ENCODE measurements at regions not wholly inside any gene's neighbourhood (a gene's known extent, or its start where the extent isn't known, plus 50 kb on each side); places are given as distances from the start of the nearest gene placed in this dataset.
A peak's percentile ranks its signal among the peaks of the same experiment; 100 is the strongest.

DNA sequence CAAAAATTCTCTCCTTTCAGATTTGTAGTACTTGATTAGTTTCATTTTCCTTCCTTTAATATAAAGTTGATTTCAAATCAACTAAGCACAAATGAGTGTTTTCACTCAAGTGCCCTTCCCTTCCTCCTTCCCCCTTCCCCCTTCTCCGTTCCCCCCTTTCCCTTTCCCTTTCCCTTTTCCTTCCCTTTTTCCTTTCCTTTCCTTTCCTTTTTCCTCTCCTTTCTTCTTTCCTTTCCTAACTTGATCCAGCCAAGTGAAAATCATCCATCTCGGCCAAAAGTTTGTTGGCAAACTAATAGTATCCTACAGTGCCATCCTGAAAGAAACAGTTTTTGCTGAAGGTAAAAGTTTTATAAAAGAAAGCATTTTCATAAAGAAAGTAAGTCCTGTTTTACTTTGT lies 85.3 kb upstream of the CD180 start:
- DNase-seq (ENCODE audit: low spot score) = no peak
- H3K27me3 ChIP-seq (ENCODE audit: insufficient read depth, poor library complexity, severe bottlenecking) = no peaks in the 10 kb centered on the region
- H3K9me3 ChIP-seq (ENCODE audit: severe bottlenecking) = peaks cover 9% of the 10 kb centered on the region
- ATAC-seq (ENCODE audit: low read depth) = no peak
- peaks cover 5% of the 10 kb centered on the region for H3K4me1 ChIP-seq (ENCODE audit: insufficient read depth, poor library complexity, severe bottlenecking)
- no peaks in the 10 kb centered on the region for H3K36me3 ChIP-seq (ENCODE audit: low read depth)
- TF ChIP-seq, protein P1, sequence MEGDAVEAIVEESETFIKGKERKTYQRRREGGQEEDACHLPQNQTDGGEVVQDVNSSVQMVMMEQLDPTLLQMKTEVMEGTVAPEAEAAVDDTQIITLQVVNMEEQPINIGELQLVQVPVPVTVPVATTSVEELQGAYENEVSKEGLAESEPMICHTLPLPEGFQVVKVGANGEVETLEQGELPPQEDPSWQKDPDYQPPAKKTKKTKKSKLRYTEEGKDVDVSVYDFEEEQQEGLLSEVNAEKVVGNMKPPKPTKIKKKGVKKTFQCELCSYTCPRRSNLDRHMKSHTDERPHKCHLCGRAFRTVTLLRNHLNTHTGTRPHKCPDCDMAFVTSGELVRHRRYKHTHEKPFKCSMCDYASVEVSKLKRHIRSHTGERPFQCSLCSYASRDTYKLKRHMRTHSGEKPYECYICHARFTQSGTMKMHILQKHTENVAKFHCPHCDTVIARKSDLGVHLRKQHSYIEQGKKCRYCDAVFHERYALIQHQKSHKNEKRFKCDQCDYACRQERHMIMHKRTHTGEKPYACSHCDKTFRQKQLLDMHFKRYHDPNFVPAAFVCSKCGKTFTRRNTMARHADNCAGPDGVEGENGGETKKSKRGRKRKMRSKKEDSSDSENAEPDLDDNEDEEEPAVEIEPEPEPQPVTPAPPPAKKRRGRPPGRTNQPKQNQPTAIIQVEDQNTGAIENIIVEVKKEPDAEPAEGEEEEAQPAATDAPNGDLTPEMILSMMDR (IDR thresholded peaks at IDR 0.05; ENCODE audit: poor library complexity, severe bottlenecking) = no peak
- no peak overlapping the region for H3K4me3 ChIP-seq (ENCODE audit: severe bottlenecking)
- H3K27ac ChIP-seq (ENCODE audit: poor library complexity, severe bottlenecking) = no peak overlapping the region

DNA sequence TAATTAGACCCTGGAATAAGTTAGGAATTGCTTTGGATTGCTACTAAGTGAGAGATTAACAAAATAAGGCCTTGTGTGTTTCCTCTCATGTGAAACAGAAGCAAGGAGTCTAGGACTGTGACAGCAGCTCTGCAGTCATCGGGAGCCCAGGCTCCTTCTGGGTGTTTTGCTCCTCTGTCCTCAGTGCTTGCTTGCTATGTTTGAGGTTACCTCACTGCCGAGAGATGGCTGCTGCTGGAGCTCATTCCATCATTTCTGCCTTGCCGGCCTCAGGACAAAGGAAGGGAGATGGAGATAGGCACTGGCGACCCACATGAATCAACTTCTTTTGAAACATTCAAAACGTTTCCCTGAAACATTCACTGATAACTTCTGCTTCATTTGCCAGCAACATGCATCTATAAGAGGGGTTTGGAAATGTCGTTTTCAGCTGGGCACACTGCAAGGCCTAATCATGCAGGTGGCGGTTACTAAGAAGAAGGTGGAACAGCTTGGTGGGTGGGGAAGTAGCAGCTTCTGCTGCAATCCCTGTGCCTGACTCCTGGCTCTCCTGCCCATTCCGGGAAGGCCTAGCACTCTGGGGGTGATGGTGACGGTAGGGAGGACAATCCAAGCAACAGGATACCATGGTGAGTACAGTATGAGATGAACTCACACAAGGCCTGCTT lies 77.2 kb upstream of the CD180 start:
- DNase-seq (ENCODE audit: low spot score) = no peak
- H3K36me3 ChIP-seq (ENCODE audit: low read depth) = no peaks in the 10 kb centered on the region
- peaks cover 7% of the 10 kb centered on the region for H3K4me1 ChIP-seq (ENCODE audit: insufficient read depth, poor library complexity, severe bottlenecking)
- TF ChIP-seq, protein P1 (IDR thresholded peaks at IDR 0.05; ENCODE audit: poor library complexity, severe bottlenecking) = no peak
- no peaks in the 10 kb centered on the region for H3K27me3 ChIP-seq (ENCODE audit: insufficient read depth, poor library complexity, severe bottlenecking)
- ATAC-seq (ENCODE audit: low read depth) = no peak
- H3K4me3 ChIP-seq (ENCODE audit: severe bottlenecking) = no peak overlapping the region
- peaks cover 9% of the 10 kb centered on the region for H3K9me3 ChIP-seq (ENCODE audit: severe bottlenecking)
- H3K27ac ChIP-seq (ENCODE audit: poor library complexity, severe bottlenecking) = no peak overlapping the region

DNA sequence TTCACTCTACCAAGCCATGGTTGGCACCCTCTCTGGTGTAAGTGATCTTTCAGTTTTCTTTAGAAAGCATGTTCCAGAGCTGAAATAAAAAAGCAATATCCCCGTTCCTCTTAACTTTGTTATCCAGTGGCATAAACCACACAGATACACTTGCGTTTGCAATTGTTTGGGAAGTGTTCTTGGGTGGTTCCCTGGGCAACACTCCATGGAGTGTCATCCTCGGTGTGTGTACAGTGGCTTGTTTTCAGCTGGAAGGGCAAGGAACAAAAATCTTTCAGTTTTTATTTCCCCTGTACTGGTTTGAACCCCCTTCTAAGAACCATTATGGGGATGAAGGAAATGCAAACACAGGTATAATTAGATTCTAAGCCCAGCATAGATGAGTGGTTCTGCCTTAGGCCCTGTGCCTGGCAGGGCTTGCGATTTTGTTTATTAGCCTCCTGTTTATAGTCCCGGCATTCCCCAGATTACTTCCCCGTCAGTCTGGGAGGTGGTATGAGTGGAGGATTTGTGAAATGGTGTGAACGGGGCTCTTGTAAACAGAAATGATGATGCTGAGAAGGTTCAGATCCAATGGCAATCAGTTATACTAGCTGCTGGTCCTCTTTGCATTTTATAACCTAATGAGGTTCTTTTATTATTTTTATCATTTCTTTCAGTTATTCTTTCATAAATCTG lies 76.0 kb upstream of the CD180 start:
- Histone ChIP-seq H3K36me3 (ENCODE audit: low read depth) (no peaks in the 10 kb centered on the region), H3K27ac (ENCODE audit: poor library complexity, severe bottlenecking) (no peak overlapping the region), H3K4me3 (ENCODE audit: severe bottlenecking) (no peak overlapping the region), H3K9me3 (ENCODE audit: severe bottlenecking) (no peaks in the 10 kb centered on the region), H3K4me1 (ENCODE audit: insufficient read depth, poor library complexity, severe bottlenecking) (peaks cover 20% of the 10 kb centered on the region), H3K27me3 (ENCODE audit: insufficient read depth, poor library complexity, severe bottlenecking) (no peaks in the 10 kb centered on the region)
- TF ChIP-seq, protein P1 (IDR thresholded peaks at IDR 0.05; ENCODE audit: poor library complexity, severe bottlenecking) = no peak
- ATAC-seq (ENCODE audit: low read depth) (no peak), DNase-seq (ENCODE audit: low spot score) (no peak)

GRCh38 chr5:67268231-67269021 lies 71.8 kb upstream of the CD180 start:
- ATAC-seq (ENCODE audit: low read depth) = peak; percentile 88
- Histone ChIP-seq H3K27ac (ENCODE audit: poor library complexity, severe bottlenecking) (peak overlapping the region; percentile 100), H3K4me3 (ENCODE audit: severe bottlenecking) (no peak overlapping the region)

More at GRCh38 chr5:67268231-67269021, 71.8 kb upstream of the CD180 start:
- Histone ChIP-seq H3K4me1 (ENCODE audit: insufficient read depth, poor library complexity, severe bottlenecking) (peaks cover 30% of the 10 kb centered on the region), H3K27me3 (ENCODE audit: insufficient read depth, poor library complexity, severe bottlenecking) (no peaks in the 10 kb centered on the region), H3K9me3 (ENCODE audit: severe bottlenecking) (no peaks in the 10 kb centered on the region), H3K36me3 (ENCODE audit: low read depth) (no peaks in the 10 kb centered on the region)
- TF ChIP-seq, protein P1 (IDR thresholded peaks at IDR 0.05; ENCODE audit: poor library complexity, severe bottlenecking) = no peak
- DNase-seq (ENCODE audit: low spot score) = peak; percentile 74

Measured in RWPE2 (cell line).